ENCODE measurements at regions not wholly inside any gene's neighbourhood (a gene's known extent, or its start where the extent isn't known, plus 50 kb on each side); places are given as distances from the start of the nearest gene placed in this dataset.
"Not testable (repeated sequence)": the region's sequence is repeated elsewhere in the genome, so short reads cannot be mapped to it uniquely, and the experiment has no call there.

DNA sequence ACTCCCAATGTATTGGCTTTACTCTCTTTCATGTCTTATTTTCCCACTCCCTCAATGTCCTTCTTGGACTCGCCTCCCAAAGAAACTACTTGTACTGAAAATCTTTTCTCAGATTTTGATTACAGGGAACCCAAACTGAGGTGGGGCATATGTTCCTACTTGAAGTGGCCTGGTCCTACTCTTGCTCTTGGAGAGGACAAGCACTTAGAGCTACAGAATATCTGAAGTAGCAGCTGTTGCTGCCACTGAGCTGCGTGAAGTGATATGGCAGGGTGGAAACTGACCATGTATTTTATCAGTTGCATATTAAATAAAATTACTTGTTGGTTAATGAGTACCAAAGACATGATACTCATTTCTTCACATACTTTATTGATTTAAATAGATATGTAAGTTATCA lies 129.5 kb downstream of the TSEN15 start:
- no peaks in the 10 kb centered on the region for H3K36me3 ChIP-seq (ENCODE audit: control insufficient read depth in 2 of 2, insufficient read depth in 2 of 2, low read length in 2 of 2)
- H3K27ac ChIP-seq (ENCODE audit: low read depth in 2 of 2, low read length in 2 of 2) = no peak overlapping the region
- no peak overlapping the region for H3K4me3 ChIP-seq (ENCODE audit: low read length in 2 of 2)
- no peaks in the 10 kb centered on the region for H3K9me3 ChIP-seq (ENCODE audit: control insufficient read depth in 2 of 2, low read length in 2 of 2)
- no peaks in the 10 kb centered on the region for H3K4me1 ChIP-seq (ENCODE audit: control insufficient read depth in 2 of 2, insufficient read depth in 2 of 2, low read length in 2 of 2)
- no peaks in the 10 kb centered on the region for H3K27me3 ChIP-seq (ENCODE audit: control insufficient read depth in 2 of 2, insufficient read depth in 2 of 2, low read length in 2 of 2)
- H3K9ac ChIP-seq (ENCODE audit: low read depth in 1 of 2, low read length in 2 of 2) = no peak overlapping the region

- Histone ChIP-seq H3K4me3 (ENCODE audit: low read length in 2 of 2) (no peak overlapping the region), H3K27ac (ENCODE audit: low read depth in 2 of 2, low read length in 2 of 2) (no peak overlapping the region), H3K36me3 (ENCODE audit: control insufficient read depth in 2 of 2, insufficient read depth in 2 of 2, low read length in 2 of 2) (no peaks in the 10 kb centered on the region), H3K4me1 (ENCODE audit: control insufficient read depth in 2 of 2, insufficient read depth in 2 of 2, low read length in 2 of 2) (no peaks in the 10 kb centered on the region), H3K27me3 (ENCODE audit: control insufficient read depth in 2 of 2, insufficient read depth in 2 of 2, low read length in 2 of 2) (no peaks in the 10 kb centered on the region), H3K9me3 (ENCODE audit: control insufficient read depth in 2 of 2, low read length in 2 of 2) (no peaks in the 10 kb centered on the region), H3K9ac (ENCODE audit: low read depth in 1 of 2, low read length in 2 of 2) (no peak overlapping the region)
Measured at GRCh38 chr1:184183919-184184318, 132.4 kb downstream of the TSEN15 start.

GRCh38 chr1:184184614-184185013 lies 133.1 kb downstream of the TSEN15 start:
- not testable (repeated sequence) for H3K36me3 ChIP-seq (ENCODE audit: control insufficient read depth in 2 of 2, insufficient read depth in 2 of 2, low read length in 2 of 2); H3K9ac ChIP-seq (ENCODE audit: low read depth in 1 of 2, low read length in 2 of 2); H3K27me3 ChIP-seq (ENCODE audit: control insufficient read depth in 2 of 2, insufficient read depth in 2 of 2, low read length in 2 of 2); H3K27ac ChIP-seq (ENCODE audit: low read depth in 2 of 2, low read length in 2 of 2); H3K9me3 ChIP-seq (ENCODE audit: control insufficient read depth in 2 of 2, low read length in 2 of 2); H3K4me3 ChIP-seq (ENCODE audit: low read length in 2 of 2); H3K4me1 ChIP-seq (ENCODE audit: control insufficient read depth in 2 of 2, insufficient read depth in 2 of 2, low read length in 2 of 2)

DNA sequence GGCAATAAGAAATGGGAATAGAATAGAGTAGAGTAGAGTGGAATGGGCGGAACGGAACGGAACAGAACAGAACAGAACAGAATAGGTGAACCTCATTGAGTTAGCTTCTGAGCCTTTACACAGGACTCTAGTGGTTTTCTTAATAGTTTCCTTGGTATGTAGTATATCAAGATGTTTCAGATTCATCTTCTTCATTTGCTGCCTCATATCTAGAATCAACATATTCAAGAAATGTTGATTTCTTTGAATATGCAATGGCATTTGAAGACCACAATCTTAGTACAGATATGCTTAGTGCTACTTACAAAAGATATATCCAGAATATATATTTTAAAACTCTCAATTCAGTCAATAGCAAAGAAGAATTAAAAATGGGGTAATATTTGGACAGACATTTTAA lies 133.8 kb downstream of the TSEN15 start:
- no peaks in the 10 kb centered on the region for H3K4me1 ChIP-seq (ENCODE audit: control insufficient read depth in 2 of 2, insufficient read depth in 2 of 2, low read length in 2 of 2)
- H3K4me3 ChIP-seq (ENCODE audit: low read length in 2 of 2) = no peak overlapping the region
- H3K27ac ChIP-seq (ENCODE audit: low read depth in 2 of 2, low read length in 2 of 2) = no peak overlapping the region
- H3K9ac ChIP-seq (ENCODE audit: low read depth in 1 of 2, low read length in 2 of 2) = no peak overlapping the region
- H3K27me3 ChIP-seq (ENCODE audit: control insufficient read depth in 2 of 2, insufficient read depth in 2 of 2, low read length in 2 of 2) = no peaks in the 10 kb centered on the region
- H3K36me3 ChIP-seq (ENCODE audit: control insufficient read depth in 2 of 2, insufficient read depth in 2 of 2, low read length in 2 of 2) = no peaks in the 10 kb centered on the region
- no peaks in the 10 kb centered on the region for H3K9me3 ChIP-seq (ENCODE audit: control insufficient read depth in 2 of 2, low read length in 2 of 2)

DNA sequence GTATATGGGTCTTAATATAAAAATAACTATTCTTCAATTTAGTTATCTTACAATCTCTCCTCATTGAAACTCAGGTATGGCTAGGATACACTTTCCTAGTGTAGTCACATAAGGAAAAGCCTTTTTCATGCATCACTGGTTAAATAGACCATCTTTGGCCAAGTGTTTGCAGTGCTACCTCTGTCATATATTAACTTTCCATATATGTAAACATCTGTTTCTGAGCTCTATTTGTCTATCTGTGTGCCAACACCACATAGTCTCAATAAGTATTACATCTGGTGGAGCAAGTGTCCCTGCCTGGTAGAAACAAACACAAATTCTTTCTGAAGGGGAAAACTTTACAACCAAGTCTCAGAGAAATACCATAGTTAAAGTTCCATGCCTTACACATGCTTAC lies 134.6 kb downstream of the TSEN15 start:
- H3K27me3 ChIP-seq (ENCODE audit: control insufficient read depth in 2 of 2, insufficient read depth in 2 of 2, low read length in 2 of 2) = no peaks in the 10 kb centered on the region
- no peak overlapping the region for H3K9ac ChIP-seq (ENCODE audit: low read depth in 1 of 2, low read length in 2 of 2)
- no peaks in the 10 kb centered on the region for H3K4me1 ChIP-seq (ENCODE audit: control insufficient read depth in 2 of 2, insufficient read depth in 2 of 2, low read length in 2 of 2)
- no peak overlapping the region for H3K4me3 ChIP-seq (ENCODE audit: low read length in 2 of 2)
- no peak overlapping the region for H3K27ac ChIP-seq (ENCODE audit: low read depth in 2 of 2, low read length in 2 of 2)
- H3K36me3 ChIP-seq (ENCODE audit: control insufficient read depth in 2 of 2, insufficient read depth in 2 of 2, low read length in 2 of 2) = no peaks in the 10 kb centered on the region
- no peaks in the 10 kb centered on the region for H3K9me3 ChIP-seq (ENCODE audit: control insufficient read depth in 2 of 2, low read length in 2 of 2)

- no peak overlapping the region for H3K9ac ChIP-seq (ENCODE audit: low read depth in 1 of 2, low read length in 2 of 2)
- H3K4me1 ChIP-seq (ENCODE audit: control insufficient read depth in 2 of 2, insufficient read depth in 2 of 2, low read length in 2 of 2) = no peaks in the 10 kb centered on the region
- H3K27me3 ChIP-seq (ENCODE audit: control insufficient read depth in 2 of 2, insufficient read depth in 2 of 2, low read length in 2 of 2) = no peaks in the 10 kb centered on the region
- no peak overlapping the region for H3K27ac ChIP-seq (ENCODE audit: low read depth in 2 of 2, low read length in 2 of 2)
- no peak overlapping the region for H3K4me3 ChIP-seq (ENCODE audit: low read length in 2 of 2)
- H3K36me3 ChIP-seq (ENCODE audit: control insufficient read depth in 2 of 2, insufficient read depth in 2 of 2, low read length in 2 of 2) = no peaks in the 10 kb centered on the region
- no peaks in the 10 kb centered on the region for H3K9me3 ChIP-seq (ENCODE audit: control insufficient read depth in 2 of 2, low read length in 2 of 2)
Measured at GRCh38 chr1:184187097-184187496, 135.6 kb downstream of the TSEN15 start.

GRCh38 chr1:184188037-184188436 lies 136.5 kb downstream of the TSEN15 start:
- Histone ChIP-seq H3K27me3 (ENCODE audit: control insufficient read depth in 2 of 2, insufficient read depth in 2 of 2, low read length in 2 of 2) (no peaks in the 10 kb centered on the region), H3K4me3 (ENCODE audit: low read length in 2 of 2) (no peak overlapping the region), H3K36me3 (ENCODE audit: control insufficient read depth in 2 of 2, insufficient read depth in 2 of 2, low read length in 2 of 2) (no peaks in the 10 kb centered on the region), H3K4me1 (ENCODE audit: control insufficient read depth in 2 of 2, insufficient read depth in 2 of 2, low read length in 2 of 2) (no peaks in the 10 kb centered on the region), H3K27ac (ENCODE audit: low read depth in 2 of 2, low read length in 2 of 2) (no peak overlapping the region), H3K9ac (ENCODE audit: low read depth in 1 of 2, low read length in 2 of 2) (no peak overlapping the region), H3K9me3 (ENCODE audit: control insufficient read depth in 2 of 2, low read length in 2 of 2) (no peaks in the 10 kb centered on the region)

DNA sequence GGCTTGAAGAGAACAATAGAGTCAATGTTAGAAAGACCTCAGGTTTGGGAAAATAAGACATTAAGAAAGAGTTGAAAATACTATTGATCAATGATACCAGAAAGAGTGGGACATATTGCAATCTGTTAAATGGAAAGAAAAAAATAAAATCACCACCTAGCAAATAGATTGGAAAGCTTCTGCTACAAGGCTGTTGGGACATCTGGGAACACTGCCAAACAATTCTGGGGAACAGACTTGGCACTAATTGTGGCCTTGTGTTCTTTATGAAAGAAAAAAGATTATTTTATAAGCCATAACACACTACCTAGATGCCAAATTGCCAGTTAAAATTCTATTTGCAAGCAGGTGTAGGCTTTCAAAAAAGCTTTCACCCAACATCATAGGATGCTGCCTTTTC lies 137.8 kb downstream of the TSEN15 start:
- peaks cover 0 to 4% of the 10 kb centered on the region in 2 donors for H3K27me3 ChIP-seq (ENCODE audit: control insufficient read depth in 2 of 2, insufficient read depth in 2 of 2, low read length in 2 of 2)
- H3K4me3 ChIP-seq (ENCODE audit: low read length in 2 of 2) = no peak overlapping the region
- no peaks in the 10 kb centered on the region for H3K36me3 ChIP-seq (ENCODE audit: control insufficient read depth in 2 of 2, insufficient read depth in 2 of 2, low read length in 2 of 2)
- no peak overlapping the region for H3K27ac ChIP-seq (ENCODE audit: low read depth in 2 of 2, low read length in 2 of 2)
- H3K4me1 ChIP-seq (ENCODE audit: control insufficient read depth in 2 of 2, insufficient read depth in 2 of 2, low read length in 2 of 2) = no peaks in the 10 kb centered on the region
- H3K9me3 ChIP-seq (ENCODE audit: control insufficient read depth in 2 of 2, low read length in 2 of 2) = no peaks in the 10 kb centered on the region
- no peak overlapping the region for H3K9ac ChIP-seq (ENCODE audit: low read depth in 1 of 2, low read length in 2 of 2)

DNA sequence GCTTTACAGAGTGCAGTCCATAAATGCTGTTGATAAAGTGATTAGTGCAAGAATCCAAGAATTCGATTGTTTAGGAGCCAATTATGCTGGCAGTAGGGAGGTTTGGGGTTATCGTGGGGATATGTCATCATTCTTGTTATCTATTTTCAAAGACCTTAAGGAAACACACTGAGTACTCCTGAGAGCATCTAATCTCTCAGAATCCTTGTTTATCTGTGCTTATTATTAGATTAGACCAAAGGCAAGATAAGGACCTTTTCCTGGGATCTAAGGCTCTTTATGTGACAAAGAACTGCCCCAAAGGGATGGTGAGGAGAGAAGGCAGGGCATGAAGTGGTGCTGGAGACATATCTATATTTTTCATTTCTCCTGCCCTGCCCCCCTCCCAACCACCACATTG lies 139.1 kb downstream of the TSEN15 start:
- H3K36me3 ChIP-seq (ENCODE audit: control insufficient read depth in 2 of 2, insufficient read depth in 2 of 2, low read length in 2 of 2) = no peaks in the 10 kb centered on the region
- no peaks in the 10 kb centered on the region for H3K4me1 ChIP-seq (ENCODE audit: control insufficient read depth in 2 of 2, insufficient read depth in 2 of 2, low read length in 2 of 2)
- peaks cover 0 to 4% of the 10 kb centered on the region in 2 donors for H3K27me3 ChIP-seq (ENCODE audit: control insufficient read depth in 2 of 2, insufficient read depth in 2 of 2, low read length in 2 of 2)
- H3K9me3 ChIP-seq (ENCODE audit: control insufficient read depth in 2 of 2, low read length in 2 of 2) = no peaks in the 10 kb centered on the region
- H3K4me3 ChIP-seq (ENCODE audit: low read length in 2 of 2) = no peak overlapping the region
- no peak overlapping the region for H3K27ac ChIP-seq (ENCODE audit: low read depth in 2 of 2, low read length in 2 of 2)
- no peak overlapping the region for H3K9ac ChIP-seq (ENCODE audit: low read depth in 1 of 2, low read length in 2 of 2)

DNA sequence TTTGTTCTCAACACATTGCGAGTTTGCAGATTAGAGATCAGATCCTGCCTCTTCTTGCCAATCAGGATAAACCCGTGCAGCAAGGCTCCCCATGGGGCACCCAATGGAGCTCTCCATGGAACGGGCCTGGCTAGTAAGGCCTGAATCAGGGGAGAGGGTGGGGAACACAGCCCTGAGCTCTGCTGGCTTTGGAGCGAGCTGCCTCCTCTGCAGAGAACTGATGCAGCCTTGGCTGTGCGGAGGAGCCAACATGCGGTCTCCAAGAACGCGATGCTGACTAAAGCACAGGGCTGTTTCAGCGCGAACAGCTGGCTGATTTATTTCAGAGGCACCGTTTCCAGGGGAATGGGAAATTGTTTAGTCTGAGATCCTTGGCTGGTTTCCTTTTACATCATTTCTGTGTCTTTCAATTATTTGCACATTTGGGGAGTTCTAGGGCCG lies 139.7 kb downstream of the TSEN15 start:
- no peaks in the 10 kb centered on the region for H3K4me1 ChIP-seq (ENCODE audit: control insufficient read depth in 2 of 2, insufficient read depth in 2 of 2, low read length in 2 of 2)

GRCh38 chr1:184192796-184193195 lies 141.3 kb downstream of the TSEN15 start:
- Histone ChIP-seq H3K9me3 (ENCODE audit: control insufficient read depth in 2 of 2, low read length in 2 of 2) (no peaks in the 10 kb centered on the region), H3K36me3 (ENCODE audit: control insufficient read depth in 2 of 2, insufficient read depth in 2 of 2, low read length in 2 of 2) (no peaks in the 10 kb centered on the region), H3K4me3 (ENCODE audit: low read length in 2 of 2) (no peak overlapping the region), H3K27me3 (ENCODE audit: control insufficient read depth in 2 of 2, insufficient read depth in 2 of 2, low read length in 2 of 2) (peaks cover 0 to 4% of the 10 kb centered on the region in 2 donors), H3K9ac (ENCODE audit: low read depth in 1 of 2, low read length in 2 of 2) (no peak overlapping the region), H3K27ac (ENCODE audit: low read depth in 2 of 2, low read length in 2 of 2) (no peak overlapping the region), H3K4me1 (ENCODE audit: control insufficient read depth in 2 of 2, insufficient read depth in 2 of 2, low read length in 2 of 2) (no peaks in the 10 kb centered on the region)

More for the DNA sequence above, 139.7 kb downstream of the TSEN15 start:
- no peaks in the 10 kb centered on the region for H3K9me3 ChIP-seq (ENCODE audit: control insufficient read depth in 2 of 2, low read length in 2 of 2)
- no peaks in the 10 kb centered on the region for H3K36me3 ChIP-seq (ENCODE audit: control insufficient read depth in 2 of 2, insufficient read depth in 2 of 2, low read length in 2 of 2)
- H3K4me3 ChIP-seq (ENCODE audit: low read length in 2 of 2) = no peak overlapping the region
- peaks cover 0 to 4% of the 10 kb centered on the region in 2 donors for H3K27me3 ChIP-seq (ENCODE audit: control insufficient read depth in 2 of 2, insufficient read depth in 2 of 2, low read length in 2 of 2)
- H3K9ac ChIP-seq (ENCODE audit: low read depth in 1 of 2, low read length in 2 of 2) = no peak overlapping the region
- peak overlapping the region in 1 of 2 donors; percentile 12 for H3K27ac ChIP-seq (ENCODE audit: low read depth in 2 of 2, low read length in 2 of 2)

Measured in mucosa of rectum (tissue), 2 donors.